Heart right ventricle (tissue), 16 donors: ENCODE measurements at regions not wholly inside any gene's neighbourhood (a gene's known extent, or its start where the extent isn't known, plus 50 kb on each side); places are given as distances from the start of the nearest gene placed in this dataset.

Experiments used
- ATAC-seq, 8 donors: fragments of 200-7000 bp; cut with Tn5 transposase; one replicate each; pipeline ENCODE4 v1.9.1; 2020; ENCODE audit warnings: mild to moderate bottlenecking in 8 of 8, moderate library complexity in 8 of 8, moderate number of reproducible peaks in 1 of 8
- DNase-seq, 2 donors: peaks; one replicate each; pipeline ENCODE4 v3.0.0-alpha.2; 2020
- H3K27ac ChIP-seq, 10 donors: fragments of 200-600 bp; sonication (generic) in 2 of 10; one replicate each; pipeline versions ENCODE4 v1.5.0 to v1.8.0; 2020 to 2022; ENCODE audit warnings: mild to moderate bottlenecking in 3 of 10
- H3K27me3 ChIP-seq, 7 donors: fragments of 200-600 bp; one replicate each; pipeline ENCODE4 v1.8.0; 2021 to 2022; ENCODE audit warnings: mild to moderate bottlenecking in 2 of 7
- H3K36me3 ChIP-seq, 9 donors: fragments of 200-600 bp; sonication (generic) in 1 of 9; one replicate each; pipeline versions ENCODE4 v1.5.0 to v1.8.0; 2020 to 2022; ENCODE audit warnings: mild to moderate bottlenecking in 2 of 9
- H3K4me1 ChIP-seq, 9 donors: fragments of 200-600 bp; sonication (generic) in 1 of 9; one replicate each; pipeline versions ENCODE4 v1.5.0 to v1.8.0; 2020 to 2022; ENCODE audit warnings: mild to moderate bottlenecking in 4 of 9
- H3K4me3 ChIP-seq, 10 donors: fragments of 200-600 bp; sonication (generic) in 2 of 10; one replicate each; pipeline versions ENCODE4 v1.5.0 to v1.8.0; 2020 to 2022; ENCODE audit warnings: mild to moderate bottlenecking in 7 of 10, moderate library complexity in 2 of 10
- H3K9me3 ChIP-seq, 11 donors: fragments of 200-600 bp in 10 of 11; sonication (generic) in 2 of 11; one replicate each; pipeline versions ENCODE4 v1.5.0 to v1.8.0; 2013 to 2022; ENCODE audit warnings: mild to moderate bottlenecking in 2 of 11, control low read depth in 1 of 11, moderate library complexity in 1 of 11
- WGBS, 2 donors: extraction: QIAGEN DNeasy Blood & Tissue Kit; methylation state at CpG; one replicate each; pipeline ENCODE4 v1.1.7; 2013; ENCODE audit warnings: inconsistent platforms in 1 of 2; 5-methylcytosine and 5-hydroxymethylcytosine counted together
- intact Hi-C, 10 donors: fragments of 100-400 bp; cut with DNase I; formaldehyde crosslinking; loops; one replicate each; pipeline versions ENCODE4 v1.11.1 to v1.14.2; 2022
- TF ChIP-seq, protein P1 (sequence below), 9 donors: fragments of 200-600 bp; sonication (generic) in 2 of 9; IDR thresholded peaks; one replicate each; pipeline versions ENCODE4 v1.5.0 to v1.8.0; 2021 to 2022; ENCODE audit warnings: antibody characterized with exemption in 9 of 9, mild to moderate bottlenecking in 5 of 9, moderate library complexity in 1 of 9
- donor health status: Arrhythmogenic right ventricular cardiomyopathy.
- donor health status: ischemic (EF 13 %, LVEDD 7.1; RV severe dilation, severe dysfunction).
- donor health status: healthy with polysubstance abuse.
- donor health status: DM: no; HTN: yes; CAD: no.
- donor health status: DM: no; HTN: no; CAD: no.
- donor health status: ischemic (EF 25% LVEDD 6.9; RV normal size, moderate dysfunction).
- donor health status: ischemic (EF 25% LVEDD 5.7; RV mildly dilated, moderate dysfunction).
- donor health status: healthy.
- donor health status: DM: yes; HTN: yes; CAD: no.
- donor health status: Ischemic cardiomyopathy.
- donor health status: ischemic (EF 35%, LVEDD 5.7; RV mildly dilated, moderate dysfunction).
- donor health status: nonischemic (EF 11% LVEDD 7.7; RV severe dilation, severe dysfunction).
- donor health status: DM: yes; HTN: yes; CAD: no.
- donor health status: PGD.
- donor health status: ischemic (EF 29% LVEDD 5.4; RV normal size, mild dysfunction).
- donor health status: nonischemic (EF 23%, LVEDD 6.1; RV moderate dilation, normal function).

DNA sequence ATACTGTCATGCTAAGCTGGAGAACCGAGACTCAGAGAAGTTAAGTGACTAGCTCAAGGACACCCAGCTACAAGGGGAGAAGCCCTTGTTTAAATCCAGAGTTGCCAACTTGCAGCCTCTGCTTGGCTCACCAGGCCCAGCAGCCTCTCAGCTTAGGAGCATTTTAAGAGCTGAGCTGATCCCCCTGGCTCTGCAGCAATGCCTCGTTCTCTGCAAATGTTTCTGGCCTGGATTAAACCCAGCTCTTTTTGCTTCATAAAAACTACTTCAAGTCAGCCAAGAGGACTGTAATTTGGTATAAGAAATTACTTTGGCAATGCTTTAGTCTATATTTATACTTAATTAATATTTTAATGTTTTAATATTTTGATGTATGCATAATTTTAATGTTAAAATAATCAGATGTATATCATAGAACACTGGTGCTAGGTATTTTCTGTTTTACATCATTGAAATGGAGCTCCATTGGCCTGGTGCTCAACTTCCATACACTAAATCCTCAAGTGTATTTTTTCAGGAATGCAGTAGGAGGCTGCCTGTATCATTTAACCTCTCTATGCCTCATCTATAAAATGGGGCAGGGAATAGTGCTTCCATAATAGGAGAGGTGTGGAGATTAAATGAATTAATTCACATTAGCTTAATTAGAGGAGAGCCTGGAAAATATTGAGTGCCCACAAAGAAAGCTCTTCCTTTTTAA, 184.2 kb downstream of the EMX2 start:
- WGBS, 2 donors, result 56 to 65% methylated on average over 2 of the region's 2 CpGs
- TF ChIP-seq, protein P1, sequence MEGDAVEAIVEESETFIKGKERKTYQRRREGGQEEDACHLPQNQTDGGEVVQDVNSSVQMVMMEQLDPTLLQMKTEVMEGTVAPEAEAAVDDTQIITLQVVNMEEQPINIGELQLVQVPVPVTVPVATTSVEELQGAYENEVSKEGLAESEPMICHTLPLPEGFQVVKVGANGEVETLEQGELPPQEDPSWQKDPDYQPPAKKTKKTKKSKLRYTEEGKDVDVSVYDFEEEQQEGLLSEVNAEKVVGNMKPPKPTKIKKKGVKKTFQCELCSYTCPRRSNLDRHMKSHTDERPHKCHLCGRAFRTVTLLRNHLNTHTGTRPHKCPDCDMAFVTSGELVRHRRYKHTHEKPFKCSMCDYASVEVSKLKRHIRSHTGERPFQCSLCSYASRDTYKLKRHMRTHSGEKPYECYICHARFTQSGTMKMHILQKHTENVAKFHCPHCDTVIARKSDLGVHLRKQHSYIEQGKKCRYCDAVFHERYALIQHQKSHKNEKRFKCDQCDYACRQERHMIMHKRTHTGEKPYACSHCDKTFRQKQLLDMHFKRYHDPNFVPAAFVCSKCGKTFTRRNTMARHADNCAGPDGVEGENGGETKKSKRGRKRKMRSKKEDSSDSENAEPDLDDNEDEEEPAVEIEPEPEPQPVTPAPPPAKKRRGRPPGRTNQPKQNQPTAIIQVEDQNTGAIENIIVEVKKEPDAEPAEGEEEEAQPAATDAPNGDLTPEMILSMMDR (IDR thresholded peaks at IDR 0.05), result no peak
- no peak for DNase-seq

DNA sequence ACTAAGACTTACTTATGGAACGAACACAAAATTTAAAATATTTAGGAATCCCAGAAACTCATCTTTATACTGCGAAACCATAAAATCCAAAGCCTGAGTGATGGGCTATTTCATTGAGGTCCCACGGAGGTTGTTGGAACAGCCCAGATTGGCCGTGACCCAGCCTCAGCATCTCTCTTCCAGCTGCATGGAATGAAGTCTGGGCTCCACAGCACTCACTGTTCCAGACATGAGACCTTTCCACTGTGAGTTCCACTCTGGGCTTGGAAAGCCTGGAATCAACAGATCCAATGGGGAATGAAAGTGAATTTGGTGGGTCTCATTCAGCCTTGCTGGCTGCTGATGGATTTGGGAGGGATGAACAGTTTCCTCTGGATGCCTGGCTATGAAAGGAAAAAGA, 184.9 kb downstream of the EMX2 start:
- intact Hi-C loops, result no loop called here
- Histone ChIP-seq H3K36me3 (no peaks in the 10 kb centered on the region), H3K27me3 (peaks cover 0 to 61% (median 46%) of the 10 kb centered on the region in 7 donors), H3K9me3 (peaks cover 0 to 4% (median 0%) of the 10 kb centered on the region in 11 donors), H3K27ac (no peak overlapping the region), H3K4me3 (no peak overlapping the region), H3K4me1 (no peaks in the 10 kb centered on the region)
- no peak for ATAC-seq
- 72 to 75% methylated on average over 4 of the region's 4 CpGs for WGBS, 2 donors
- TF ChIP-seq, protein P1 (IDR thresholded peaks at IDR 0.05), result no peak
- DNase-seq, result no peak

More for the DNA sequence above, 184.2 kb downstream of the EMX2 start:
- Histone ChIP-seq H3K27me3 (peaks cover 0 to 60% (median 39%) of the 10 kb centered on the region in 7 donors), H3K4me1 (no peaks in the 10 kb centered on the region), H3K9me3 (peaks cover 0 to 4% (median 0%) of the 10 kb centered on the region in 11 donors), H3K4me3 (no peak overlapping the region), H3K27ac (no peak overlapping the region), H3K36me3 (no peaks in the 10 kb centered on the region)
- ATAC-seq, result no peak
- intact Hi-C loops, result no loop called here

DNA sequence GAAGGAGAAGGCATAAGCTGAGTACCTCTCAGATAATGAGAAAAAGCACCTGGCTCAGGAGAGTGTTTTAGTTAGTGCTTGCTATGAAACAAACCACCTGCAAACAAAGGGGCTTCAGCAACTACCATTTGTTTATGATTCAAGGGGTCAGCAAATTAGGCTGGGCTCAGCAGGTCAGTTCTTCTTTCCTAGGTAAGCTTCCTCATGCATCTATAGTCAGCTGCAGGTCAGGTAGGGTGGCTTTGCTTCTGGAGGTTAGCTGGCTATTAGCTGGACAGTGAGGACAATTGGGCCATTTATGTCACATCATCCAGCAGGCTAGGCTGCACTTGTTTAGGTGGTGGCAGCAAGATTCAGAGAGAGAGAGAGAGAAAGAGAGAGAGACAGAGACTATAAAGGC, 185.5 kb downstream of the EMX2 start:
- intact Hi-C loops, result no loop called here
- Histone ChIP-seq H3K27ac (no peak overlapping the region), H3K4me1 (no peaks in the 10 kb centered on the region), H3K9me3 (peaks cover 0 to 4% (median 0%) of the 10 kb centered on the region in 11 donors), H3K4me3 (no peak overlapping the region), H3K27me3 (peaks cover 0 to 61% (median 48%) of the 10 kb centered on the region in 7 donors), H3K36me3 (no peaks in the 10 kb centered on the region)
- ATAC-seq (no peak), DNase-seq (no peak)
- TF ChIP-seq, protein P1 (IDR thresholded peaks at IDR 0.05), result no peak

DNA sequence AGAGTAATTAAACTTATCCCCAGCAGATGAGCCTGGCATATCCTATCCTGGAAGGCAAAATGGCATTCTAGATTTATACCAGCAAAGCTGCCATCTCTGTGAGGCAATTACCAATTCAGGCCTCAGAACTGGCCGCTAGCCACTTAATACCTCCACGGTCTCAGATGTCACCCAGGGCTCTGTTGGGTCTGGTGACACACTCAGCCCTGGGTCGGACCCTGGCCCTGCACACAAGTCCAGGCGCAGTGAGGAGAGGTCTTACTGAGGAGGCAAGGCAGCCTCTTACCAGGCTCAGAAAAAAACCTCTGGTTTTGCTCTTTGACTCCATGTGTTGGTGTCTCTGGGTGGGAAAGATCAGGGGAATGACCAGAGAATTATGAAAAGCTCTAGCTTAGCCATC, 186.6 kb downstream of the EMX2 start:
- no peak overlapping the region for H3K4me3 ChIP-seq
- intact Hi-C loops, result no loop called here
- TF ChIP-seq, protein P1 (IDR thresholded peaks at IDR 0.05), result no peak
- no peaks in the 10 kb centered on the region for H3K36me3 ChIP-seq
- H3K4me1 ChIP-seq, result no peaks in the 10 kb centered on the region
- 85 to 87% methylated on average over 4 of the region's 4 CpGs for WGBS, 2 donors
- H3K9me3 ChIP-seq, result no peaks in the 10 kb centered on the region
- peaks cover 0 to 72% (median 49%) of the 10 kb centered on the region in 7 donors for H3K27me3 ChIP-seq
- no peak for DNase-seq
- no peak overlapping the region for H3K27ac ChIP-seq
- ATAC-seq, result no peak
